ENCODE measurements at regions not wholly inside any gene's neighbourhood (a gene's known extent, or its start where the extent isn't known, plus 50 kb on each side); places are given as distances from the start of the nearest gene placed in this dataset.

GRCh38 chr10:3348564-3348963, 176.0 kb upstream of the PITRM1 start:
- no peak for TF ChIP-seq CTCF (IDR thresholded peaks at IDR 0.05)
- no peak for TF ChIP-seq EP300 (IDR thresholded peaks at IDR 0.05)
